ENCODE measurements at regions not wholly inside any gene's neighbourhood (a gene's known extent, or its start where the extent isn't known, plus 50 kb on each side); places are given as distances from the start of the nearest gene placed in this dataset.

GRCh38 chr14:36449903-36450302, 70.1 kb downstream of the NKX2-1 start:
- no peak for TF ChIP-seq POLR2A (IDR thresholded peaks at IDR 0.05)
- TF ChIP-seq, protein P1, sequence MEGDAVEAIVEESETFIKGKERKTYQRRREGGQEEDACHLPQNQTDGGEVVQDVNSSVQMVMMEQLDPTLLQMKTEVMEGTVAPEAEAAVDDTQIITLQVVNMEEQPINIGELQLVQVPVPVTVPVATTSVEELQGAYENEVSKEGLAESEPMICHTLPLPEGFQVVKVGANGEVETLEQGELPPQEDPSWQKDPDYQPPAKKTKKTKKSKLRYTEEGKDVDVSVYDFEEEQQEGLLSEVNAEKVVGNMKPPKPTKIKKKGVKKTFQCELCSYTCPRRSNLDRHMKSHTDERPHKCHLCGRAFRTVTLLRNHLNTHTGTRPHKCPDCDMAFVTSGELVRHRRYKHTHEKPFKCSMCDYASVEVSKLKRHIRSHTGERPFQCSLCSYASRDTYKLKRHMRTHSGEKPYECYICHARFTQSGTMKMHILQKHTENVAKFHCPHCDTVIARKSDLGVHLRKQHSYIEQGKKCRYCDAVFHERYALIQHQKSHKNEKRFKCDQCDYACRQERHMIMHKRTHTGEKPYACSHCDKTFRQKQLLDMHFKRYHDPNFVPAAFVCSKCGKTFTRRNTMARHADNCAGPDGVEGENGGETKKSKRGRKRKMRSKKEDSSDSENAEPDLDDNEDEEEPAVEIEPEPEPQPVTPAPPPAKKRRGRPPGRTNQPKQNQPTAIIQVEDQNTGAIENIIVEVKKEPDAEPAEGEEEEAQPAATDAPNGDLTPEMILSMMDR (IDR thresholded peaks at IDR 0.05), result no peak
